GM12864 (cell line): ENCODE measurements at regions not wholly inside any gene's neighbourhood (a gene's known extent, or its start where the extent isn't known, plus 50 kb on each side); places are given as distances from the start of the nearest gene placed in this dataset.
"Not testable (repeated sequence)": the region's sequence is repeated elsewhere in the genome, so short reads cannot be mapped to it uniquely, and the experiment has no call there.

Experiments
- DNase-seq: peaks from one replicate; pipeline ENCODE4 v3.0.0-alpha.2; 2011; ENCODE audit warnings: low read depth
- H3K4me3 ChIP-seq: 2 replicates; pipeline ENCODE4 v1.5.1; 2011; ENCODE audit warnings: mild to moderate bottlenecking, low read depth, low read length, control low read depth
- TF ChIP-seq, protein P1 (sequence below): IDR thresholded peaks from 2 replicates; pipeline ENCODE4 v1.5.1; 2011; ENCODE audit warnings: low read depth, mild to moderate bottlenecking, moderate library complexity, low read length, control low read depth, inconsistent platforms; ENCODE audit errors: missing control alignments

DNA sequence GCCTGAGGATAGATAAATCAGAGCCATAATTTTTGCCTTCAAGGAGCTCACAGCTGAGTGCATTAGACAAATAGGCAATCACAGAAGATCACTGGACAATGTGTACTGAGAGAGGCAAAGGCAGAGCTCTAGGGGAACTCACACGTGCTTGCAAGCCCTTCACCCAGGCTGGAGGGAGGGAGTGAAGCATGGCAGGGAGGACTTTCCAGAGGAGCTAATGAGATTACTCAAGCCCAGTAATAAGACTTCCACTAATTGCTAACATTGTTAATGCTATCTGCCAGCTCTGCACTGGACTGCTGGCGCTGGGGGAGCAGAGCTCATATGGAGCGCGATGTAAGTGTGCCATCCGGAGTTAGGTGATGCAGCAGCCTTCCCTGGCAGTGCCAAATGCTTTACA lies 408.4 kb downstream of the NTRK2 start:
- DNase-seq: no peak
- no peak overlapping the region for H3K4me3 ChIP-seq
- TF ChIP-seq, protein P1, sequence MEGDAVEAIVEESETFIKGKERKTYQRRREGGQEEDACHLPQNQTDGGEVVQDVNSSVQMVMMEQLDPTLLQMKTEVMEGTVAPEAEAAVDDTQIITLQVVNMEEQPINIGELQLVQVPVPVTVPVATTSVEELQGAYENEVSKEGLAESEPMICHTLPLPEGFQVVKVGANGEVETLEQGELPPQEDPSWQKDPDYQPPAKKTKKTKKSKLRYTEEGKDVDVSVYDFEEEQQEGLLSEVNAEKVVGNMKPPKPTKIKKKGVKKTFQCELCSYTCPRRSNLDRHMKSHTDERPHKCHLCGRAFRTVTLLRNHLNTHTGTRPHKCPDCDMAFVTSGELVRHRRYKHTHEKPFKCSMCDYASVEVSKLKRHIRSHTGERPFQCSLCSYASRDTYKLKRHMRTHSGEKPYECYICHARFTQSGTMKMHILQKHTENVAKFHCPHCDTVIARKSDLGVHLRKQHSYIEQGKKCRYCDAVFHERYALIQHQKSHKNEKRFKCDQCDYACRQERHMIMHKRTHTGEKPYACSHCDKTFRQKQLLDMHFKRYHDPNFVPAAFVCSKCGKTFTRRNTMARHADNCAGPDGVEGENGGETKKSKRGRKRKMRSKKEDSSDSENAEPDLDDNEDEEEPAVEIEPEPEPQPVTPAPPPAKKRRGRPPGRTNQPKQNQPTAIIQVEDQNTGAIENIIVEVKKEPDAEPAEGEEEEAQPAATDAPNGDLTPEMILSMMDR: no peak

DNA sequence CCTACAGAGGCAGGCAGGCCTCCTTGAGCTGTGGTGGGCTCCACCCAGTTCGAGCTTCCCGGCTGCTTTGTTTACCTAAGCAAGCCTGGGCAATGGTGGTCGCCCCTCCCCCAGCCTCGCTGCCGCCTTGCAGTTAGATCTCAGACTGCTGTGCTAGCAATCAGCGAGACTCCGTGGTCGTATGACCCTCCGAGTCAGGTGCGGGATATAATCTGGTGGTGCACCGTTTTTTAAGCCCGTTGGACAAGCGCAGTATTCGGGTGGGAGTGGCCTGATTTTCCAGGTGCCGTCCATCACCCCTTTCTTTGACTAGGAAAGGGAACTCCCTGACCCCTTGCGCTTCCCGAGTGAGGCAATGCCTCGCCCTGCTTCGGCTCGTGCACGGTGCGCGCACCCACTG lies 407.6 kb downstream of the NTRK2 start:
- not testable (repeated sequence) for H3K4me3 ChIP-seq

More for the DNA sequence above, 407.6 kb downstream of the NTRK2 start:
- DNase-seq: not testable (repeated sequence)
